ENCODE measurements at regions not wholly inside any gene's neighbourhood (a gene's known extent, or its start where the extent isn't known, plus 50 kb on each side); places are given as distances from the start of the nearest gene placed in this dataset.
A peak's percentile ranks its signal among the peaks of the same experiment; 100 is the strongest.

- no peaks in the 10 kb centered on the region for H3K4me1 ChIP-seq
- DNase-seq (no peak), ATAC-seq (no peak)
- H3K36me3 ChIP-seq (replicated peaks in 1 of 2; ENCODE audit: insufficient read depth in 1 of 2, low read depth in 2 of 2): no peaks in the 10 kb centered on the region
- WGBS, 2 donors: 87 to 92% methylated on average over 18 of the region's 18 CpGs
- H3K27me3 ChIP-seq: no peaks in the 10 kb centered on the region
- intact Hi-C loops (cut with DNase I): no loop called here
- peak overlapping the region in 1 of 4 donors; percentile 15 for H3K27ac ChIP-seq
- TF ChIP-seq POLR2A (IDR thresholded peaks at IDR 0.05) (no peak), CTCF (IDR thresholded peaks at IDR 0.05) (no peak)
- H3K4me3 ChIP-seq: no peak overlapping the region
- H3K9me3 ChIP-seq: no peaks in the 10 kb centered on the region
Observed at GRCh38 chr12:124441443-124442194, 125.8 kb downstream of the NCOR2 start.

- Histone ChIP-seq H3K4me1 (no peaks in the 10 kb centered on the region), H3K9me3 (no peaks in the 10 kb centered on the region), H3K4me3 (no peak overlapping the region), H3K27ac (peak overlapping the region in 1 of 4 donors; percentile 15), H3K27me3 (no peaks in the 10 kb centered on the region), H3K36me3 (replicated peaks in 1 of 2; ENCODE audit: insufficient read depth in 1 of 2, low read depth in 2 of 2) (no peaks in the 10 kb centered on the region)
- TF ChIP-seq POLR2A (IDR thresholded peaks at IDR 0.05) (no peak), CTCF (IDR thresholded peaks at IDR 0.05) (no peak)
- intact Hi-C loops (cut with DNase I): no loop called here
- DNase-seq (no peak), ATAC-seq (no peak)
- 91 to 94% methylated on average over 13 of the region's 13 CpGs for WGBS, 2 donors
Observed at GRCh38 chr12:124440841-124441381, 126.5 kb downstream of the NCOR2 start.

GRCh38 chr12:124440031-124440626 lies 127.3 kb downstream of the NCOR2 start:
- Histone ChIP-seq H3K9me3 (no peaks in the 10 kb centered on the region), H3K4me1 (no peaks in the 10 kb centered on the region), H3K36me3 (replicated peaks in 1 of 2; ENCODE audit: insufficient read depth in 1 of 2, low read depth in 2 of 2) (no peaks in the 10 kb centered on the region), H3K27ac (peak overlapping the region in 1 of 4 donors; percentile 15), H3K27me3 (no peaks in the 10 kb centered on the region), H3K4me3 (no peak overlapping the region)
- intact Hi-C loops (cut with DNase I): no loop called here
- no peak for ATAC-seq
- TF ChIP-seq POLR2A (IDR thresholded peaks at IDR 0.05) (no peak), CTCF (IDR thresholded peaks at IDR 0.05) (no peak)
- no peak for DNase-seq
- 89 to 90% methylated on average over 6 to 13 of the region's 13 CpGs for WGBS, 2 donors

- TF ChIP-seq CTCF (IDR thresholded peaks at IDR 0.05): no peak
- TF ChIP-seq POLR2A (IDR thresholded peaks at IDR 0.05): no peak
- DNase-seq: no peak
- Histone ChIP-seq H3K36me3 (replicated peaks in 1 of 2; ENCODE audit: insufficient read depth in 1 of 2, low read depth in 2 of 2) (no peaks in the 10 kb centered on the region), H3K4me1 (no peaks in the 10 kb centered on the region), H3K27me3 (no peaks in the 10 kb centered on the region), H3K4me3 (no peak overlapping the region), H3K27ac (no peak overlapping the region), H3K9me3 (no peaks in the 10 kb centered on the region)
- intact Hi-C loops (cut with DNase I): no loop called here
- no peak for ATAC-seq
- WGBS, 2 donors: 79 to 85% methylated on average over 4 to 7 of the region's 8 CpGs
Observed at GRCh38 chr12:124438437-124439056, 128.9 kb downstream of the NCOR2 start.
